NCI-H446 treated with DMSO at 0.1 percent for 48 hours (cell line): ENCODE measurements at regions not wholly inside any gene's neighbourhood (a gene's known extent, or its start where the extent isn't known, plus 50 kb on each side); places are given as distances from the start of the nearest gene placed in this dataset.

Source experiments
- DNase-seq: peaks from one replicate; lab custom pipeline; 2025; lab: John Stamatoyannopoulos, UW

GRCh38 chr10:37685741-37686683 lies 171.4 kb downstream of the ZNF248 start:
- DNase-seq: no peak

- DNase-seq: no peak
These were observed 172.6 kb downstream of the ZNF248 start for GRCh38 chr10:37684765-37685164.

- DNase-seq: no peak
These were observed 174.8 kb downstream of the ZNF248 start for GRCh38 chr10:37682617-37683016.

- DNase-seq: no peak
These were observed 175.8 kb downstream of the ZNF248 start for GRCh38 chr10:37681617-37681999.

GRCh38 chr10:37680716-37681616 lies 176.4 kb downstream of the ZNF248 start:
- no peak for DNase-seq

- no peak for DNase-seq
These were observed 177.1 kb downstream of the ZNF248 start for GRCh38 chr10:37680243-37680683.

- DNase-seq: no peak
These were observed 177.9 kb downstream of the ZNF248 start for GRCh38 chr10:37679465-37679864.

GRCh38 chr10:37675449-37675848 lies 182.0 kb downstream of the ZNF248 start:
- DNase-seq: no peak

- no peak for DNase-seq
These were observed 185.6 kb downstream of the ZNF248 start for GRCh38 chr10:37671802-37672201.

- no peak for DNase-seq
These were observed 189.7 kb downstream of the ZNF248 start for GRCh38 chr10:37667736-37668135.

- no peak for DNase-seq
These were observed 202.9 kb downstream of the ZNF248 start for GRCh38 chr10:37654466-37654865.

GRCh38 chr10:37643187-37643586 lies 214.2 kb downstream of the ZNF248 start:
- DNase-seq: no peak

GRCh38 chr10:37640301-37640700 lies 217.1 kb downstream of the ZNF248 start:
- DNase-seq: no peak

GRCh38 chr10:37639200-37639599 lies 218.2 kb downstream of the ZNF248 start:
- DNase-seq: no peak

- DNase-seq: no peak
These were observed 218.8 kb downstream of the ZNF248 start for GRCh38 chr10:37638569-37638968.

- DNase-seq: no peak
These were observed 223.0 kb downstream of the ZNF248 start for GRCh38 chr10:37634351-37634880.

GRCh38 chr10:37632641-37633040 lies 224.8 kb downstream of the ZNF248 start:
- peak; percentile 1 for DNase-seq

- no peak for DNase-seq
These were observed 233.9 kb downstream of the ZNF248 start for GRCh38 chr10:37623506-37623905.

GRCh38 chr10:37619336-37619735 lies 238.1 kb downstream of the ZNF248 start:
- DNase-seq: no peak

GRCh38 chr10:37588299-37588698 lies 269.1 kb downstream of the ZNF248 start:
- no peak for DNase-seq

- DNase-seq: no peak
These were observed 272.8 kb downstream of the ZNF248 start for GRCh38 chr10:37584643-37585042.

GRCh38 chr10:37582237-37582636 lies 275.2 kb downstream of the ZNF248 start:
- DNase-seq: no peak
